Vagina (tissue), 2 donors: ENCODE measurements at regions not wholly inside any gene's neighbourhood (a gene's known extent, or its start where the extent isn't known, plus 50 kb on each side); places are given as distances from the start of the nearest gene placed in this dataset.

Experiments used
- DNase-seq, 2 donors: peaks; one replicate each; pipeline ENCODE4 v3.0.0-alpha.2; 2017; ENCODE audit errors: extremely low spot score in 2 of 2
- H3K27ac ChIP-seq: fragments of 200-600 bp; sonication (generic); one replicate; pipeline ENCODE4 v1.5.1; 2019
- H3K27me3 ChIP-seq: fragments of 200-600 bp; sonication (generic); one replicate; pipeline ENCODE4 v1.5.1; 2019
- H3K36me3 ChIP-seq, 2 donors: fragments of 200-600 bp; sonication (generic); one replicate each; pipeline ENCODE4 v1.5.1; 2017 to 2019
- H3K4me1 ChIP-seq: fragments of 200-600 bp; sonication (generic); one replicate; pipeline ENCODE4 v1.5.1; 2019
- H3K4me3 ChIP-seq, 2 donors: fragments of 200-600 bp; sonication (generic); 1 replicate in 1 of 2; 2 replicates in 1 of 2; pipeline ENCODE4 v1.5.1; 2016 to 2019
- H3K9me3 ChIP-seq: fragments of 200-600 bp; sonication (generic); one replicate; pipeline ENCODE4 v1.5.1; 2019
- POLR2A ChIP-seq, 2 donors: fragments of 450-650 bp; IDR thresholded peaks; one replicate each; pipeline ENCODE4 v1.6.1; 2017; ENCODE audit warnings: antibody characterized with exemption in 2 of 2, mild to moderate bottlenecking in 2 of 2, moderate library complexity in 2 of 2
- POLR2AphosphoS5 ChIP-seq, 2 donors: sonication (generic); formaldehyde crosslinking; IDR thresholded peaks; one replicate each; pipeline ENCODE4 v1.9.0; 2017; ENCODE audit warnings: antibody characterized with exemption in 2 of 2, mild to moderate bottlenecking in 2 of 2, low read depth in 1 of 2; ENCODE audit not compliant: insufficient read depth in 1 of 2
- intact Hi-C: fragments of 100-400 bp; cut with DNase I; formaldehyde crosslinking; loops from one replicate; pipeline ENCODE4 v1.15.1; 2023
- TF ChIP-seq, protein P1 (sequence below), 3 experiments: fragments of 450-650 bp in 2 of 3; fragments of 200-600 bp in 1 of 3; sonication (generic) in 1 of 3; IDR thresholded peaks; one replicate each; pipeline ENCODE4 v1.5.1; 2017 to 2019; ENCODE audit warnings: antibody characterized with exemption in 3 of 3, mild to moderate bottlenecking in 2 of 3, moderate library complexity in 2 of 3

GRCh38 chr4:45099471-45099870, 373.1 kb upstream of the GNPDA2 start:
- no peak for DNase-seq
- Histone ChIP-seq H3K36me3 (no peaks in the 10 kb centered on the region), H3K27ac (no peak overlapping the region), H3K4me1 (no peaks in the 10 kb centered on the region), H3K9me3 (no peaks in the 10 kb centered on the region), H3K4me3 (no peak overlapping the region), H3K27me3 (no peaks in the 10 kb centered on the region)
- intact Hi-C loops = no loop called here
- TF ChIP-seq POLR2A (IDR thresholded peaks at IDR 0.05) (no peak), POLR2AphosphoS5 (IDR thresholded peaks at IDR 0.05; ENCODE audit: insufficient read depth in 1 of 2, low read depth in 1 of 2) (no peak)
- TF ChIP-seq, protein P1, sequence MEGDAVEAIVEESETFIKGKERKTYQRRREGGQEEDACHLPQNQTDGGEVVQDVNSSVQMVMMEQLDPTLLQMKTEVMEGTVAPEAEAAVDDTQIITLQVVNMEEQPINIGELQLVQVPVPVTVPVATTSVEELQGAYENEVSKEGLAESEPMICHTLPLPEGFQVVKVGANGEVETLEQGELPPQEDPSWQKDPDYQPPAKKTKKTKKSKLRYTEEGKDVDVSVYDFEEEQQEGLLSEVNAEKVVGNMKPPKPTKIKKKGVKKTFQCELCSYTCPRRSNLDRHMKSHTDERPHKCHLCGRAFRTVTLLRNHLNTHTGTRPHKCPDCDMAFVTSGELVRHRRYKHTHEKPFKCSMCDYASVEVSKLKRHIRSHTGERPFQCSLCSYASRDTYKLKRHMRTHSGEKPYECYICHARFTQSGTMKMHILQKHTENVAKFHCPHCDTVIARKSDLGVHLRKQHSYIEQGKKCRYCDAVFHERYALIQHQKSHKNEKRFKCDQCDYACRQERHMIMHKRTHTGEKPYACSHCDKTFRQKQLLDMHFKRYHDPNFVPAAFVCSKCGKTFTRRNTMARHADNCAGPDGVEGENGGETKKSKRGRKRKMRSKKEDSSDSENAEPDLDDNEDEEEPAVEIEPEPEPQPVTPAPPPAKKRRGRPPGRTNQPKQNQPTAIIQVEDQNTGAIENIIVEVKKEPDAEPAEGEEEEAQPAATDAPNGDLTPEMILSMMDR (IDR thresholded peaks at IDR 0.05) = no peak

DNA sequence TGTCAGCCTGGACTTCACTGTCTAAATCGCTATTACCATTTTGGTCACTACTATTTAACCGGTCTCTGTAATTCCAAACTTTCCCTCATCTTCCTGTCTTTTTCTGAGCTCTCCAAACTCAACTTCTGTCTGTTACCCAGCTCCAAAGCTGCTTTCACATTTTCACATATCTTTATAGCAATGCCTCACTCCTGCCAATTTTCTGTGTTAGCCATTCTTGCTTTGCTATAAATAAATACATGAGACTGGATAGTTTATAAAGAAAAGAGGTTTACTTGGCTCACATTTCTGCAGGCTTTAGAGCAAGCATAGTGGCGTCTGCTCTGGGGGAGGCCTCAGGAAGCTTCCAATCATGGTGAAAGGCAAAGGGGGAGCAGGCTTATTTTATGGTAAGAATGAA, 368.3 kb upstream of the GNPDA2 start:
- no peak overlapping the region for H3K27ac ChIP-seq
- H3K4me3 ChIP-seq = no peak overlapping the region
- intact Hi-C loops = no loop called here
- no peaks in the 10 kb centered on the region for H3K27me3 ChIP-seq
- no peaks in the 10 kb centered on the region for H3K4me1 ChIP-seq
- H3K9me3 ChIP-seq = no peaks in the 10 kb centered on the region
- no peaks in the 10 kb centered on the region for H3K36me3 ChIP-seq
- no peak for TF ChIP-seq POLR2AphosphoS5 (IDR thresholded peaks at IDR 0.05; ENCODE audit: insufficient read depth in 1 of 2, low read depth in 1 of 2)
- TF ChIP-seq POLR2A (IDR thresholded peaks at IDR 0.05) = no peak
- TF ChIP-seq, protein P1 (IDR thresholded peaks at IDR 0.05) = no peak
- no peak for DNase-seq

GRCh38 chr4:45082101-45082500, 355.7 kb upstream of the GNPDA2 start:
- Histone ChIP-seq H3K27ac (no peak overlapping the region), H3K27me3 (no peaks in the 10 kb centered on the region), H3K36me3 (no peaks in the 10 kb centered on the region), H3K4me1 (no peaks in the 10 kb centered on the region), H3K9me3 (no peaks in the 10 kb centered on the region), H3K4me3 (no peak overlapping the region)
- intact Hi-C loops = no loop called here
- no peak for TF ChIP-seq POLR2AphosphoS5 (IDR thresholded peaks at IDR 0.05; ENCODE audit: insufficient read depth in 1 of 2, low read depth in 1 of 2)
- no peak for TF ChIP-seq POLR2A (IDR thresholded peaks at IDR 0.05)
- TF ChIP-seq, protein P1 (IDR thresholded peaks at IDR 0.05) = no peak
- DNase-seq = no peak

- intact Hi-C loops = no loop called here
- no peaks in the 10 kb centered on the region for H3K4me1 ChIP-seq
- no peaks in the 10 kb centered on the region for H3K36me3 ChIP-seq
- H3K27ac ChIP-seq = no peak overlapping the region
- H3K4me3 ChIP-seq = no peak overlapping the region
- DNase-seq = no peak
- TF ChIP-seq POLR2A (IDR thresholded peaks at IDR 0.05) (no peak), POLR2AphosphoS5 (IDR thresholded peaks at IDR 0.05; ENCODE audit: insufficient read depth in 1 of 2, low read depth in 1 of 2) (no peak)
- TF ChIP-seq, protein P1 (IDR thresholded peaks at IDR 0.05) = no peak
- H3K9me3 ChIP-seq = no peaks in the 10 kb centered on the region
- no peaks in the 10 kb centered on the region for H3K27me3 ChIP-seq
Observed at GRCh38 chr4:45079616-45080015, 353.3 kb upstream of the GNPDA2 start.

DNA sequence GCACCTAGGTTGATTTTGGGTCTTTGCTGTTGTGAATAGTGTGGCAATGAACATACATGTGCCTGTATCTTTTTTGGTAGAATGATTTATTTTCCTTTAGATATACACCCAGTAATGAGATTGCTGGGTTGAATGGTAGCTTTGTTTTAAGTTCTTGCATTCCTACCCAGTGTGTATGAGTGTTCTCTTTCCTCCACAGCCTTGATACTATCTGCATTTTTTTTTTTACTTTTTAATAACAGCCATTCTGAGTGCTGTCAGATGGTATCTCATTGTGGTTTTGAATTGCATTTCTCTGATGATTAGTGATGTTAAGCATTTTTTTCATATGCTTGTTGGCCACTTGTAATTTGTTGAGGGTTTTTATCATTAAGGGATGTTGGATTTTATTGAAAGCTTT, 351.8 kb upstream of the GNPDA2 start:
- Histone ChIP-seq H3K4me1 (no peaks in the 10 kb centered on the region), H3K27me3 (no peaks in the 10 kb centered on the region), H3K36me3 (no peaks in the 10 kb centered on the region), H3K9me3 (no peaks in the 10 kb centered on the region), H3K4me3 (no peak overlapping the region), H3K27ac (no peak overlapping the region)
- intact Hi-C loops = no loop called here
- no peak for DNase-seq
- TF ChIP-seq, protein P1 (IDR thresholded peaks at IDR 0.05) = no peak
- TF ChIP-seq POLR2A (IDR thresholded peaks at IDR 0.05) (no peak), POLR2AphosphoS5 (IDR thresholded peaks at IDR 0.05; ENCODE audit: insufficient read depth in 1 of 2, low read depth in 1 of 2) (no peak)
